Inflammatory macrophage treated with lipopolysaccharide for 4 hours (primary cell): ENCODE measurements at regions not wholly inside any gene's neighbourhood (a gene's known extent, or its start where the extent isn't known, plus 50 kb on each side); places are given as distances from the start of the nearest gene placed in this dataset.

Experiments used
- DNase-seq: peaks from one replicate; pipeline ENCODE4 v3.0.0-alpha.2; 2020

DNA sequence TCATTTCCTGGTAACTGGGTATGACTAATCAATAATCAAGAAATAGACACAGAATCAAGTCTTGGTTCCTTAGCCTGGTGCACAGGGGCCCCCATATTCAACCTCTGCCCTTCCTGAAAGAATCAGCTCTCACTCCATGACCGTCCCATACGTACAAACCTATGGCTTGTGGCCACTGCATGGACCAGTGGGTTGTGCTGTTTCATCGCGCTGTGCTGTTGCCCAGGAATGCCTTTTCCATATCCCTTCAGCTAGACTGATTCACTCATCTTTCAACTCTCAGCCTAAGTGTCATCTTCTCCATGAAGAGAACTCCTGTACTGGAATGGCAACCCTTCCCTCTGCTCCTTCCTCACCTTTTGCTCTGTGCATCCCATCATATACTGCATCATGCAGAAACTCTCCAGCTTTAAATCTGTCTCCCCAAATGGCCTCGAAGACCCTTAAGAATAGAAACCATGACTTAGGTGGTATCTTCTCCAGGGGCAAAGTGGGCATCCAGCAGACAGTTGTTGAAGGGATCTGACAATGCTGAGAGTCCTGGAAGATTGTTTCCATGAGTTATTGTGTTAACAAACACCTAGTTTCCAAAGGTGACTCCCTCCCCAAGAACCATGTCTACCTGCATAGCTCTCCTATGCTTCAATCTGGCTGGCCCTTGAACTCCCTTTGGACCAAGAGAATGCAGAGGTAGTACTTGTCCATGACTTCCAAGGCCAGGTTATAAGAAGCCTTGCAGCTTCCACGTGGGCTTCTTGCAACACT is 180.8 kb downstream of the ACTL7B start:
- DNase-seq = no peak

DNA sequence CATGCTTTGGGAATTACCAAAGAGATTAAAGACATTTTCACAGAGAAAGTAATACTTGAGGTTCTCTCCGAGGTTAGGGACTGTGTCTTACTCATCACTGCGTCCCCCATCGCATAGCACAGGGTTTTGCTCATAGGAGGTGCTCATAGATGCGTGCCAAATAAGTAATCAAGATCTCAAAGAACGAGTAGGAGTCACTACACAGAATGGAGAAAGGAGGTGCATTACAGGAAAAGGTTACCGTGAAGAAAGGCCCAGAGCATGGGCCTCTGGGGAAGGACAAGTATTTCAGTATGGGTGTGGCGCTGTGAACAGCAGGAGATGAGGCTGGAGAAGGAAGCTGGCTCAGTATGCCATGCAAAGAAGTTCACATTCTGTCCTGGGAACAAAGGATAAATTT is 182.4 kb downstream of the ACTL7B start:
- DNase-seq = no peak

DNA sequence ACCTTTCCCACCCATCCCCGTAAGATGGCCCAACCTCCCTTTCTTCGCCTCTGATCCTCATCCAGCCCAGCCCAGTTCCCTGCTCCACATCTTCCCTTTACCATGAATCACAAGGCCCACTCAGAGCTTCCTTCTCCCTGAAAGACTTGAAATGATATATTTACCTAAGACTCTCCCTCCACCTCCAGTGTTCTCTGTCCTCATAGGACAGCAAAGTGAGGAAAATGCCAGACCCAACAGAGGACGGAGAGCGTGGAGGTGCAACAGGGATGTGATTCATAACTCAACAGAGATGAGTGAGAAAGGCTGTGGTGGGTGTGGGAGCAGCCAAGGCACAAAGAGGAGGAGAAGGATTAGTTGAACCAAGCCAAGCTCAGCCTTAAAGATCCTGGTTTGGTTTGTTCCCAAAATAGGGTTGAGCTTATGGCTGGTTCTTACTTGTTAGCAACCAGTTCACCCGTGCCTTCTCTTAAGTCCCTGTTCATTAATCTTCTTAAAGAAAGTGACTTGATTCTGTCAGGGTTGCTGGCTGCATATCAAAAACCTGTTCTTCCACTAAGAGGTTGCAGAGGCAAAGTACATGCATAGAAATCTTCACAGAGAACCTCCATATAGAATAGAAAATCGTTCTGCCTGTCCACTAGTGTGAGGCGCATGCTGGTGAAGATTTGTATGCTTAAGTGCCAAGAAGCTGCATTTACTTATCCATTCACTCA is 183.2 kb downstream of the ACTL7B start:
- DNase-seq = no peak

DNA sequence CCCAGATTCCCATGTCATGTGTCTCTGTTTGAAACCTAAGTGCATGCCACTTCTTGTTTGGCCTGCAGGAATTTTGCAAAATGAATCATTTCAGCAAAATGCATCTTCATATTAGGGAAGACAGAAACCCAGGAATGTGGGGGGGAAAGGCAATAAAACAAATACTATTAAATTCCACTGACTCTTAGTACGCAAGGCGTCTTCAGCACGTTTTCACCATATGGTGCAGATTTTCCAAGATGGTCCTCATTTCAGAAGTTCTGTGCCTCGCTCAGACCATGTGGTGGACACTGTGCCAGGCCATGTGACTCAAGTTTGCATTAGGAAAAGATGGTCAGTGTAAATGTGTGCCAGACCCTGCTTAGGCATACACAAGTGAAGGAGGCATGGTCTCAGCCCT is 184.0 kb downstream of the ACTL7B start:
- no peak for DNase-seq

DNA sequence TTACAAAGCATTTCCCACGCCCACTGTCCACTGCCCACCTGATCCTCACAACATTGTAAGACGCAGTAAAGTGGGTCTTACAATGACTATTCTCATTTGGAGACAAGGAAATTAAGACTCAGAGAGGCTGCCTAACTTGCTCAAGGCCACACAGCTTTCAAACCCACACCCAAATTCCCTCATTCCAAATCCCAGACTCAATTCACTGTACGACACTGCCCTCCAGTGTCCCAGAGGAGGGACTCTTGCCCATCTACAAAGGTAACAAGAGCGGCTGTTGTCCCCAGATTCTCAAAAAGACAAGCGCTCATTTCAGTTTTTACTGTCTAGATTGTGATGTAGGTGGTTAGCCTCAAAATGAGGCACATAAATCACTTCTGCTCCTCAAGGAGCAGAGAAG is 184.6 kb downstream of the ACTL7B start:
- peak; percentile 31 for DNase-seq

DNA sequence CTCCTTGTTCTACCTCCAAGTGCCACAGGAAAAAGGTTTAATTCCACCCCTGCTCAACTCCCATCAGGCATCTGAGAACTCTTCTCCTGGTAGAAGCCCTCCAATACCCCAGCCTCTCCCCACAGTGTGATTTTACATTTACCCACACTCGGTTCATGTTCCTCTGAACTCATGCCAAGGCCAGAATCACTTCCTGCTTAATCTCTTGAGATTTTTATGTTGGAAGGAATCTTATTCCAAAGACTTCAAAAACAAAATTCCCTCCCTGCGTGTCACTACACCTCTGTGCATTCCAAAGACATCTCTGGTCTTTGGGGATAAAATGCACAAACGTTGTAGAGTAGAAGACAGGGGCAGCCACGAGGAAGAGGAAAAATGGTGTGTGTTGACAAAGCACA is 186.8 kb downstream of the ACTL7B start:
- no peak for DNase-seq

DNA sequence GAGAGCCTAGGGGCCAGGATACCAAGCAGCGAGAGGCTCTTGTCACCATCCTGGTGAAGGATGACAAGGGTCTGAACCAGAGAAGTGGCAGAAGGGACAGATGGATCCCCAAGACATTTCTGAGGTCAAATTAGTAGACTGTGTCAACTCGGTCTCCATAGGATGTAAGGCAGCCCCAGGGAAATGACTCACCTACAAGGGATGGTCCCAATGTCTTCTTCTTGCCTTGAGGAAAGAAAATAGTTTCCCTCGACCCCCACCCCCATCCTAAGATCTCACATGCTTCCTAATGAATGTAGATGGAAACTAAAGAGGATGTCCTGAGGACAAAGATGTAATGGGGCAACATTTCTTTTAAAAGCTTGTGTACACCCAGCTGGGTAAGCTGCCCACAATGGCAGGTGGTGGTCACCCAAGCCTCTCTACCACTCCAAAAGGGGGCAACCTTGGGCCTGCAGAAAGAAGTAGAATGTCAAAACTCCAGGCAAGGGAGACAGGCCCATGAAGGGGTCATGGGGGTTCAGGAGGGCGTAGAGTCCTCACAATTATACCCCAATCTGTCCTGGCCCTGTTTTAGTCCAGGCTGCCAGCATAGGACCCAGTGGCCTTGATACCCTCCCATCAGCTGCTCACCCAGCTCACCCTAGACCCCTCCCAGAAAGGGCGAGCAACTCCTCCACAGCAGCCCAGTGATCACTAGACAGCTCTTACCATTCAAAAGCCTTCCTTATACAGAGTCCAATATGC is 187.4 kb downstream of the ACTL7B start:
- DNase-seq = no peak

DNA sequence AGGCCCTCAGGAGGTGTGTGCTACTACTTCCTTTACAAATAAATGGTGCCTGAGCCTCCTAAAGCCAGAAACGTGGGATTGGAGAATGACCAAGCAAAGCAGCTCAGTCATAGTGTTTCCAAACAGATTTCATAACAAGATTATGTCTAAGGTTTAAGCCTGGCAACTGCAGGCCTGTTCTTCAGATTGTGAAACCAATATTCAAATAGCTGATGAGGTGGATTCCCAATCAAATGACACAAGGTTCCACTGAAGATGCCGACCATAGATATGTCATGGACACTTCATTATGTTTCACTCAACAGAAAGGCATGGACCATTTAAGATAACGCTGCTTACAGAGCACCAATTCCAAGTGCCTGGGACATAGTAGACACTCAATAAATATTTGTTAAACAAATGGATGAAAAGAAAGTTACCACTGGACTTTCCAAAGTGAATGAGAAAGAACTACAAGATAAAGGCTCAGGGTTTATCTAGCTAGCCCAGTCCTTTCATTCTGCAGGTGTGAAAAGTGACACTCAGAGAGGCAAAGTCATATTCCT is 189.5 kb downstream of the ACTL7B start:
- DNase-seq = peak; percentile 82

DNA sequence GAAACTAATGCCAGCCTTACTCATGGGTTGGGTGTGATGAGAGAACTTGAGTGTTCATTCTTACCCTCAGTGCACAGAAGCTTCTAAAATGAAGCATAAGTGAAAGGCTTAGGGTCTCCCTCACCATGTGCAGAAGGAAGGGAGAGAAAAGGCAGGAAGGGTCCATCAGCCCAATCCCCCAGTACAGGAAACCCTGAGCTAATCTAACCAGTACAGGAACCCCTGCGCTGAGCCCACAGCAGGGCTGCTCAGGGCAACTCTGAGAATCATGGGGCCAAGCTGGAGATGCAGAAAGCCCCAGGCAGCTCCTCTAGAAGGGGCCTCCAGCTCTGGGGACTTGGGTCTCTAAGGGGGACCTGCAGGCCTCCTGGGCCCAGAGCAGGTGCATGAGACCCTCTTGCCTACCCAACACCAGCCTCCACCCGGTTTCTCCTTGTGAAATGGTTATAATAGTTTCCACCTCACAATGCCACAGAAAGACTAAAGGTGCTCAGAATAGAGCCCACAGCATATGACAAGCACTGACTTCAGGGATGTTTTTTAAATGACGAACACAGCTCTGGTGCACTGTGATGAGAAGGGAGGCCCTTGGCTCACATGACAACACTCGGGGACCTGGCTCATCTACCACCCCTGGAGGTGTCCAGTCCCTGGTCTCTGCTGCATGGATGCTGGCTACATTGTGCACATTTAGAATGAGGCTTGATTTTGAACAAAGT is 190.1 kb downstream of the ACTL7B start:
- DNase-seq = no peak

DNA sequence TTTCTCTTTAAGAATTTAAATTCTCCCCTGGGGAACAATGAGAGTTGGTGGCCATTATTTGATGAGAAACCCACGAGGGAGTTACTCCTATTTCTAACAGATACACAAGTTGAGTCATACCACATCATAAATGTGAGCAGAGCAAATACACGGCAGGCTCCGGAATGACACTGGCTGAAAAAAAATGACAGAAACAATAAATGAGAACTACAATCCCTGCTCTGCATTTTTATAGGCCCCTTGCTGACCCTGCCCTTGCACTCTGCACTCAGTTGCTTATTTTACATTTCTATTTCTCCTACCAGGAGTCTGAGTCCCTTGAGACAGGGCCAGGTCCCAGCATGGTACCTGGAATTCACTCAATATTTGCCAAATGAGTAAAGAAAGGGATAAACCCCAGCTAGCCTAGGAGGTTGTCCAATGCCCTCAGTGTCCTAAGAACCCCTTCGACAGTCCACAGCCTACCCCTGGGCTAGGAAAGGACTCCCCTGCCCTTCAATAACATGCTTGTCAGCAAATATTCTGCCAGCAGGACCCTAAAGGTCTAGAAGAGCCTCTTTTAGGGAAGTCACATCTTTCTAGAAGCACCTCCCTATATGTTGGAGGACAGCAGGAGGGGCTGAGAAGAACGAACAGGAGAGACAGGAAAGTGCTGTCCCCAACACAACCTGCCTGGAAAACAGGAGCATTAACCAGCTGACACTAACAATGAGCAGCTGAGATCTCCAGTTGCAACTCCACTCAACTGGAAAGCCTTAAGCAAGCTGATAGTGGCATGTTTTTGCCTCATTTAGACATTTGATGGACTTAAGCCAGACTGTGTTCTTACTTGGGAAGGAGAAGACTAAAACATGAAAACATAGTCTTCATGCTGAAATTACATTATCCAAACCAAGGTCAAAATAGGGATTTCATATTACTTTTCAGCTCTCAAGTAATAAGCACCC is 191.2 kb downstream of the ACTL7B start:
- DNase-seq = no peak

DNA sequence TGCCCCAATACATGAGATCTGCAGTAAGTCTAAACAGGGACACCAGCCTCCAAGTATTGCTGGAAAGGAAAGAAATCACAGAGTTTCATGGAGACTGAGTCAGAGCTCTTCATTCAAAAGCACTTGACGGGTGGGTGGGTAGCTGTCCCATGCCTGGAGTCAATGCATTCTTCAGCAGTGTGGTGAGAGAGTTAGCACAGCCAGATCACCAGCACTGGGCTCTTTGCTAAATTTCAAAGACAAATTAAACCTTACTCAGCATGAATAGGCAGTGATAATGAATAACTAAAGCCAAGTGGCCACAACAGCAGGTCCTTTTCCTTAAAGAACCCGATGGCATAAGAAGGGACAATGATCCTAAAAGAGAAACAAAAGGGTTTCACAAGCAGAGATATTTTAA is 192.4 kb downstream of the ACTL7B start:
- no peak for DNase-seq

DNA sequence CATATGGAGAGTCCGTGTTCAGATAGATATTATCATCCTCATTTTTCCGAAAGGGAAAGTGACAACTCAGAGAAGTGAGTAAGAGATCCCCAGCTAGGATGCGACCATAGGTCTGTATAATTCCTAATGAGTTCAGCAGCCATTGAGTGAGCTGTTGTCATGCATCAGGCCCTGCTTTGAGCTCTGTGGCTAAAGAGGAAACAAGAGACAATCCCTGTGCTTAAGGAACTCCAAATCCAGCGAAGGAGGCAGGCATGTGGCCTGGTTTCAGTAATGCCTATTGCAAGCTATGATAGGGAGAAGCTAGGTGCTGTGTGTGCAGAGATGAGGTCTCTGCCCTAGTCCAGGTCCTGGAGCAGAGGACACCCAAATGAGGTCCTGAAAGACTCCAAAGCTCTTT is 192.8 kb downstream of the ACTL7B start:
- no peak for DNase-seq

DNA sequence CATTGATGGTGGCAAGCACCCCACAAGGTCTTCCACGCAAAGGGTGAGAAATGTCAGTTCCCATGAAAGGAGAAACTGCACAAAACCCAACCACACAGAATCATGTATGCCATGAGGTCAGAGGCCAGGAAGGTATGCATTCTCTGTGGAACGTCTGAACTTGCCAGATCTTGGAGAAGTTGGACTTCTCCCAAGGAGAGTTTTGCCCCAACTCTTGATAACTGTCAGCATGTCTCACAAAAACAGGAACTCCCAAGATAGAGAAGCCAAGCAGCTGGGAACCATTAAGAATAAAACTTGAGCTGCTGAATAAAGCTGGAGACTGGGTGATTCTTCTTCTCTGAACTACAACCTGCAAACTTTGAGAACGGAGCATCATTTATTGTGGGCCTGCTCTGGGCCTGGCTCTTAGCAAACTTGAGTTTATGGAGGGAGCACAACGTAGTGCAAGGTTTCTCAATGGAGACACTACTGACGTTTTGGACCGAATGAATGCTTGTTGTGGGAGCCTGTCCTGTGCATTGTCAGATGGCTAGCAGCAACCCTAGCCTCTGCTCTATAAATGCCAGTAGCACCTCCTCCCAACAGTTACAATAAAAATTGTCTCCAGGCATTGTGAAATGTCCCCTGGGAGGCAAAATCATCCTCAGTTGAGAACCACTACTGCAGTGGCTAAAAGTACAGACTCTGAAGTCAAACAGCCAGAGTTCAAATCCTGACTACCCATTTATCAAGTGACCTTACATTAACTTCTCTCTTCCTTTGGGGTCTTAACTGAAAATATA is 193.5 kb downstream of the ACTL7B start:
- DNase-seq = no peak

DNA sequence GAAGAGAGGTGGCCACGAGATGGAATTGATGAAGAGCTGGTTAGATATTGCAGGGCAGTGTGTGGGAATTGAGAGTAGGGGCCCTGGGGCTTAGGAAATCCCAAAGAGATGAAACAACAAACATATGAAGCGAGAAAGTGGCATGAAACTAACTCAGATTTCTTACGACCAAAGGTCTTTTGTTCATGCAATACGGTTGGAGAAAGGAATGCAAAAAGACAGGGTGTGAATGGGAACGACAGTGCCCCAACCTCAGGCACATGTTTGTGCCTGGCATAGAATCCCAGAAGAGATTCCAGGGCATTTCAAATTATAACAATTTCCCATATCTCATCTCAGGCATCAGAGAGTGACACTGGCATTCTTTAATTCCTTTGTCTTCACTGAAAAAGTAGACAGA is 199.2 kb downstream of the ACTL7B start:
- no peak for DNase-seq

DNA sequence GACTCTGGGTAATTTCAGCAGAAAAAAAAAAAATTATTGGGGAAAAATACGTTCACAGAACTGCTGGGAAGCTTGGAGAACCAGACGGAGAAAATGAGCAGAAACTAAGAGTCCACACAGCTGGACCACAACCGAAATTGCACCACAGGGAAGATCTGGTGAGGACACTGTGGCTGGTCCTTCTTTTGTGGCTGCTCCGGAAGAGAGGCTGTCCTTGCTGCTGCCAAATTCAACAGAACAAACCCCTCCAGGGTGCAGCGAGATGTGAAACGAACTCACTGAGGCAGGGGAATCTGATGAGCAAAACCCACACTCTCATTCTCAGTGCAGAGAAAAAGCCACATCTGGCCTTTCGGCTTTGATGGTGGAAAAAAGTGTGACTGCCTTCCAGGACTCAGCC is 200.0 kb downstream of the ACTL7B start:
- DNase-seq = no peak

DNA sequence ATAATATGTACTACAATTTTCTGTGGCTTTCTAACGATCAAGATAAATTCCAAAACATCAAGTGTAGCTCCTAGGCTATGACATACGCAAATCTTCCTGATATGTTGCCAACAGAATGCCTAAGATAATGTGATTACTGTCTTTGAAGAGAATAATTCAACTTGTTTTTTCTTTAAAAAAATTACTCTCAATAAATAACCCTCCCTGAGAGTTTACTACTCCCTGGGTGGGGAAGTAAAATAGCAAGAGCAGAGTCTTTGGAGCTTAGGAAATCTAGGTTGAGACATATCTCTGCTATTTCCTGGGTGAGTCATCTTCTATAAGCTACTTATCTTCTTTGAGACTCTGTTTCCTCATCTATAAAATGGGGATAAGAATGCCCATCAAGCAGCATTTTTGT is 201.2 kb downstream of the ACTL7B start:
- DNase-seq = peak; percentile 75

DNA sequence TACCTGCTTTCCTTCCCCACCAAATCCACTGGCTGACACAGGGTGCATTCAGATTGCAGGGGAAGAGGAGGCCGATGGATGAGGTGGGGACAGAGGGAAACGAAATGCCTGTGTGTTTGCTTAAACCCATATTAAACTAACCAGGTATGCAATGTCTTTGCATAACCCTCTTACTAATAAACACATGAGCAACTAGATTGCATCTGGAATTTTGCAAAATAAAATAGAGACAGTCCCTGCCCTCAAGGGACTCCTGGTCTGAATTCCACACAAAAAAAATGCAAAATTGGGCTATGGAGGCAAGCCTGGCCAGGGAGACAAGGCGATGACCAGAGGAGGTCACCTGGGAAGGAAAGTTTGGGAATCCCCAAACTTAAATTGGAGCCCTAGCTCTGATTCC is 202.9 kb downstream of the ACTL7B start:
- no peak for DNase-seq

DNA sequence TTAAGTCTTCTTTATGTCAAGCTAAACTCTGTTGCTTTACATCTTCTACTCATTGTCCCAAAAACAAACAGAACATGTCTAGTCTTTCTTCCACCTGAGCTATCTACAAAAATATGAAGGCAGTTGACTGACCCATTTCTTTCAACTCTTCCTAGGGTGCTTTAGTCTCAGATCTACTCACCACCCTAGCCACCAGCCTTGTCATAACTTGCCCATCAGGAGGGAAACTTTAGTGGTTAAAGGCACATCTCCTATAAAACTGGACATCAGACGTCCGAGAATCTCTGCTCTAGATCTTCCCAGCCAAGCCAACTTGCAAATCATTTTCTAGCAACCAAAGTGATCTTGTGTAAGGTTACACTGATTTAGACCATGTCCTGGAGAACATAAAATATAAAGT is 205.0 kb downstream of the ACTL7B start:
- no peak for DNase-seq

DNA sequence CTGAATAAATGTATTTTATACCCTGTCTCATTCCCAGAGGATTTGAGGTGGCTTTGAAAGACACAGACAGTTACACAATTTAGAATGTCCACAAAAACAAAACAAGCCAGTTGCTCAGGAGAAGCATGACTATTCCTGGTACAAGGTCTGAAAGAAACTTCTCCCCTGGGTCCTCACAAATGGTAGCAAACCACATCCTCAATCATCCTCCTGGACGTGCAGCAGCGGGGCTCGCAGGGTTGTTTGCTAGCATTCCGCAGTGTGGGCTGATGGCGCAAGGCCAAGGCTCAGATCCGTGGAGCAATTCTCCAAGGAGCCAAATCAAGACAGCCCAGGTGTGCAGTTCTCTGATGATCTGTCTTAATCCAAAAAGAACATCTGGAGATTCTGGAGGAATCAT is 210.3 kb downstream of the ACTL7B start:
- DNase-seq = no peak

DNA sequence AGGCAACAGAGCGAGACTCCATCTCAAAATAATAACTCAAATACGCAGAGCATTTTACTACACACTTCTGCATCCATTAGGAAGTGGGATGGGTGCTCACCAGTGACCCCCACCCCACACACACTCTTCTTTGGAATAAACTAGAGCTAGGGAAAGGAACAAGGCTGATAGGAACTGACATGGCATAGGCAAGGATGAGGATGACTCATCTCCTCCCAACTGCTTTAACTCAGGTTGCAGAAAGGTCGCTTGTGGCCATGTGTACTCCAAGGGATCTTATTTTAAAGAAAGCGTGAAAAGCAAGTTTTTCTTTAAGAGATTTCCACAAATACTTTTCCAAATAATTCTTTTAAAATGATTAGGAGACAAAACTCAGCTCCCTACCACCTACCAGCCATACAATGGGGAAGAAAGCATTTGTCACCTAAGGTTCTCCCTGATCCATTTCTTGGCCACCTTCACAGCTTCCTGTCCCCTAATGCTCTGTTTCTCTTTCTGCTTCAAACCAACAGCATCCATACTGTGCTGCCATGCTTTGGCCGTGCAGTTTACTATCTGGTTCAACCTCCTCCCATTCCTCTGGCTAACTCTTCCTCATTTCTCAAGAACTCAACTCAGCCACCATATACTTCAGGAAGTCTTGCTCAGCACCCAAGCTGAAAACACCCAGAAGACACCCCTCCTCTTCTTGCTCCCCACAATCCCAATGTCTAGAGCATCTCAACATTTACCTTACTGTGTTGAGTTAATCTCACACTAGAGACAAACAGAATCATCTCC is 211.9 kb downstream of the ACTL7B start:
- DNase-seq = no peak
